GM19239 (cell line): ENCODE measurements at regions not wholly inside any gene's neighbourhood (a gene's known extent, or its start where the extent isn't known, plus 50 kb on each side); places are given as distances from the start of the nearest gene placed in this dataset.

ENCODE experiments used
- DNase-seq: peaks from one replicate; pipeline ENCODE4 v3.0.0; 2011; ENCODE audit warnings: low spot score; ENCODE audit not compliant: insufficient read length
- FAIRE-seq: peaks from 2 replicates; lab custom pipeline; 2011; peaks lifted over from hg19 to GRCh38; lab: Jason Lieb, UNC

DNA sequence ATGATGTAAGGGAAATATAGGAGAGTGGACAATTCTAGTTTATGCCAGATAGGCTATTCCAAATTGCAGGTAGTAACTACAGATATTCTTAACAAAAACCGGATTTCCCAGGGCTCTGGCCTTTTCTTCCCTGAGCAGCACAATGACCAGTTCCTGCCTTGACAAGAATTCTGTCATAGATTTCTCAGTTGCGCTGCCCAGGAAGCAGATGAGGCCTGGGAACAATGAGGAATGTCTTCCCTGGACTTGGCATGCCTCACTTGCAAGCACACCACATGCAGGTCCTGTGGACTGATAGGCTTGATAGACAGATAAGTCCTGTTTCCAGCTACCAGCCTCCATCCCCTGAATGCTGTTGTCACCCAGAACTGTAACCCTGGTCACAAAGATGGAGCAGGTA is 174.5 kb upstream of the PRSS58 start:
- no peak for FAIRE-seq
- DNase-seq, result no peak

DNA sequence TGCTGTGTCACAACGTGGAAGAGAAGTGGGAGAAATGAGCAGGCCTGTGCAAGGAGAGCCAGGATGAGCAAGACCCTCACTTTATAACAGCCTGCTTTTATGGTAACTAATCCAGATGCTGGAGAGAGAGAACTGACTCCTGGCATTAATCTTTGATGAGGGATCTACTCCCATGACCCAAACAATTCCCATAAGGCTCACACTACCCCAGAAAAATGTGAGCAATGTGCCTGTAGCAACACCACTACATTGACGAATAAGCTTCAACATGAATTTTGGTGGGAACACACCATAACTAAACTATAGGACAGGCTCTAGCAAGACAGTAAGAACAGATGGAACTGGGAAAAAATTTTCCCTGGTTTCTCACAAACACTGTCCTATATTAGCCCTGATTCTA is 173.6 kb upstream of the PRSS58 start:
- DNase-seq (no peak), FAIRE-seq (no peak)

DNA sequence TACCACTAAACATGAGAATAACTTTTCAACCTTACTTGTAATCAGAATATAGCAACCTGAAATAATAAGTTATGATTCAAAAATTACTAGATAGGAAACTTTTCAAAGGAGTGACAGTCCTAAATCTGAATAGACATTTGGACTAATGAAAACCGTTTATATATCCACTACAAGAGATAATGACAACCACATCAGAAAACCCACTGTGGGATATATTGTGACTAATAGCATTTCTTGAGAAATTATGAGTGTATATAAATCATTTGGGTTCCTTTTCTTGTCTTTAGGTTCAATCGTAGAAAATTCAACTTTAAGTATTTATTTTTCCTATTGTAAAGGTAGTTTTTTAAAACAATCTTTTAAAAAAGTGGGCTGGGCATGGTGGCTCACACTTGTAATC is 170.2 kb upstream of the PRSS58 start:
- no peak for DNase-seq
- FAIRE-seq, result no peak

DNA sequence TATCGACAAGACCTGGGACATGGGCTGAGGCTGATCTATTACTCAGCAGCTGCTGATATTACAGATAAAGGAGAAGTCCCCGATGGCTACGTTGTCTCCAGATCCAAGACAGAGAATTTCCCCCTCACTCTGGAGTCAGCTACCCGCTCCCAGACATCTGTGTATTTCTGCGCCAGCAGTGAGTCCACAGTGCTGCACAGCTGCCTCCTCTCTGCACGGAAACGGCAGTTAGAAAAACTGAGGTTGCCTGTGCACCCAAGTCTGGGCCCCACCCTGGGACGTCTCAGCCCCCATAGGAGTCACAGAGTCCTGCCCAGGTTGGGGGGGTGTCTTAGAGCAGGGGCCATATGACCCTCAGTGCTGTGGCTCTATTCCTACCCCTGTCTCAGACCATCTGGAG is 167.4 kb upstream of the PRSS58 start:
- DNase-seq (no peak), FAIRE-seq (no peak)

DNA sequence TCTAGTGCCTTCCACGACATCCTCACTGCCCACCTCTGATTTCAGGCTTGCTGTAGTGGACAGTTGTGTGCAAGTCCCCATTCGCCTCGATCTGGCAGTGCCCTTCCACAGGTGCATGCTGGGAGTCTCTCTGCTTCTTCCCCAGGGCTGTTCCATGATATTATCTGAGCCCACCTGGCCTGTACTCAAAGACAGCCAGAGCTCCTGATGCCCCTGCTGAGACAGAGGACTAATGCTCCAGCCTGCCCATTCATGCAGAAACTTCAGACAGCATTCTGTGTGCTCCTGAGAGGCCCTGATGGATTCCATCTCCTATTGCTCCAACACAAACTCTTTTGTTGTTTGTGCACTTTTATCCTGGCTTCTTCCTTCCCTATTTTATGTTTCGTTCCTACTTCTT is 164.8 kb upstream of the PRSS58 start:
- no peak for FAIRE-seq
- no peak for DNase-seq

DNA sequence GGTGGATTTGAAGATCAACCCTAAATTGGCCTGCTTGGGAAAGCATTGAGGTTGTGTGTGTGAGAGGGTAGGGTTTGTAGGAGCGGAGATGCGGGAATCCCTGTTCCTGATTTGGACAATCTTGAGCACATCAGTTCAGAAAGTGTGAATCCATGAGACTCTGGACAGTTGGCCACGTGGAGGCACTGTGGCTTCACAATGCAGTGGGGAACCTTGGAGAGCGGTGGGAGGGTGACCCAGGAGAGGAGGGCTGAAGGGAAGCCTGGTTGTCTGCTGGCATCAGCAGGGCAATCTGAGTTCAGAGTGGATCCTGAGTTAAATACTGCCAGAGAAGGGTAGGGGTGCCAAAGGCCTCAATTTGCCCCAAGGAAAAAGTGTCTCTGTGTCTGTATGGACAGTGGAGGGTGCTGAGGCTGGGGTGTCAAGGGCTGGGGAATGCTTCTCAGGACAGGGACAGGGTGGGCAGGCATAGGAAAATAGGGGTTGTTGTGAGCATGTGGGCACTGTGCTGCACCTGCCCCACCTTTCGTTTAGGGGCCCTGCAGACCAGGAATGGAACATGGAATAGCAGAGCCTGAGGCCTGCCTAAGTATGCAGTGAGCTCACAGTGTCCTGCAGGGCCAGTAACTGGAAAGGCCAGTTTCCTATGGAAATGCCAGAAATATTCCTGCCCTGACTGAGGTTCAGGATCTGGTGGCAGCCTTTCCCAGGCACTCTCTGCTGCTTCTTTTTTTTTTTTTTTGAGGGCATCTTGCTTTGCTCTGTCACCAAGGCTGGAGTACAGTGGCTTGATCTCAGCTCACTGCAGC is 162.9 kb upstream of the PRSS58 start:
- FAIRE-seq, result no peak
- DNase-seq, result no peak

DNA sequence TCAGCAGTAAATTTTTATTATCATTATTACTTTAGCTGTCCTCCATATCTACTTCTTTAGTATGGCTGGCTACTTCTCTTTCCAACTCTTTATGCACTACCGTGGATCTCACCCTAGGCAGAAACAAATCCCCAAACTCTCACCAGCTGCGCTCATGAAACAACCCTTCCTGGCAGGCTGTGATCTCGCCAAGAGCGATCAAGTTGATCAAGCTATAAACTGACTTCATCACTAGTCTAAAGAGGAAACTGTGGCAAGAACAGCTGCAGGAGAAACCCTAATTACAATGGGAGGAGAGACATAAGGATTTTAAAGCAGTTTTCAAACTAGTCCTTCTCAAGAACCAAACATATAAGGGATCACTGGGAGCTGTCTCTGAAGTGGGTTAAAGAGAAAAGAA is 160.5 kb upstream of the PRSS58 start:
- DNase-seq, result no peak
- no peak for FAIRE-seq

DNA sequence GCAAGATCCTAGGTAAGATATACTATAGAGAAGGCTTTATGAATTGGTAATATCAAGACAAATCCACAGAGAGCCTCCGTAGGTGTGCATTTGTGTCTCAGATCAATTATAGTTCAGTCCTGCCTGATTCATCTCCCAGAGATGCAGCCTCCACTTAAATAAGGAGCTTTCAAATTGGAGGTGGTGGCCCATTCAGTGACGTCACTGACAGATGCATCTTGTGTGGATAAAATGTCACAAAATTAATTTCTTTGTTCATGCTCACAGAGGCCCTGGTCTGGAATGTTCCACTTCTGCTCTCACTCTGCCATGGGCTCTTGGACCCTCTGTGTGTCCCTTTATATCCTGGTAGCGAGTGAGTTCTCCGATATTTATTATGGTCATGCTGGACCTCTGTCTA is 157.1 kb upstream of the PRSS58 start:
- no peak for DNase-seq
- no peak for FAIRE-seq

DNA sequence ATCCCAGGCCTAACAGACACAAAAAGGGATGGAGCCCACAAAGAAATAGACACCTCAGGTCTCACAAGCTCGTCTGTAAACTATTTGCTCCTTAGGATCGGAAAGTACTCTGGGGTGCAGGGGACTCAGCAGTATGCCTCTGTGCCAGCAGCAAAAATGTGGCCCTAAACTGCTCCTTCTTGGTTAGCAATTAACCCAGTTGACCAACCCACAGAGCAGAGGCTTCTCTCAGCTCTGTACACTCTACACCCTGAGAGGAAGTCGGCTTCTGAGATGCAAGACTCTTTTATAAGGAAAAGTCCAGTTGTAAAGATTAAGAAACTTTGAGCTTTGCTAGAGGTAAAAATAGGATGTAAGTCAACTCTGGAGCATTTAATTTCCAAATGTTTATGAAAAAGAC is 156.3 kb upstream of the PRSS58 start:
- FAIRE-seq (peak; percentile 55), DNase-seq (peak; percentile 21)

DNA sequence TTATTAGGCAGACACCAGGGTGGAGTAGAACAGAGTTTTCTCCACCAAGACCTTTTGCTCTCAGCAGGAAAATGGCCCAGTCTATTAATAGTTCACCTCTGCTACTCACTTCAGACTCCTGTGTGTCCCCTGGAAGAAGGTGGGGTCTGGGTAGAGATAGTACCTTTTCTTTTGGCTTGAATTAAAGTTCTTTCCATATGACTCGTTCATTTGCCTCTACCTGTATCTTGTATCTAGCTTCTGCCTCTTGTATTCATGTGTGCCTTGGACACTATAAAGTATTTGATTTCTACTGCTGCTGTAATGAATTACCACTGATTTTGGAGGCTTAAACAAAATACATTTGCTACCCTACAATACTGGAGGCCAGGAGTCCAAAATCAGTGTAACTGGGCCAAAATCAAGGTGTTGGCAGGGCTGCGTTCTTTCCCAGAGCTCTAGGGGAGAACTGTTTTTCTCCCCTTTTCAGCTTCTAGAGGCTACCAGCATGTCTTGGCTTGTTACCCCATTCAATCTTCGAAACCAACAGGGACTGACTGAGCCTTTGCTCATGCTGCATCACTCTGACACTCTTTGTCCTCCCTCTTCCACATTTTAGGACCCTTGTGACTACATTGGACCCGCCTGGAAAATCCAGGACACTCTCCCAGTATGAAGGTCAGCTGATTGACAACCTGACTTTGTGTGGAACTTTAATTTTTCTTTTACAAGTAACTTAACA is 155.6 kb upstream of the PRSS58 start:
- DNase-seq (no peak), FAIRE-seq (no peak)

DNA sequence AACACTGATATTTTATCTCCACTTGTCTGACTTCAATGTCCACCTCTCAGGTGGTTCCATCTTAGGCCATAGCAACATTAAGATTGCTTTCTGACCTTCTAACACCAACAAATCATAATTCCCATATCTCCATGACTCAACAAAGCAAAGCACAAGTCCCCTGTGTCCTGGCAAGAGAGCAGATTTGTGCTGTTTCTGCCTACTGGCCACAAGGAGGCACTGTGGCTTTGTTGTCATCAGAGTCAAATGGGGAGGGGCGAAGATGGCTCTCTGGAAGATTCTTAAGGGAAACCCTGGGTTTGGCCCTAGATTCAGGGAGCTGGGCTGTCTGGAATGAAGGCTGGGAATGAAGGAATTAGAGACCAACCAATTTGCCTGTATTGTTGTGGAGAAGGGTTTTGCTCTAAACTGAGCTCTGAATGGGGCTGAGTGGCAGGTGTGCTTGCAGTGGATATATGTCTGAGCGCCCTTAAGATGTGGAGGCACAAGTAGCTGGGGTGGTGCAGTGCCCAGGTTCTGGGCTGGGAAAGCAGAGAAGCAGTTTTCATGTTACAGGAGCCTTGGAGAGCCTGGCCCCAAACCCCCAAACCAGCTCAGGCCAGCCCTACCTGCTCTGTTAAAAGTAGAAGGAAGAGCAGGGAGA is 154.8 kb upstream of the PRSS58 start:
- DNase-seq, result peak; percentile 36
- peak; percentile 96 for FAIRE-seq

DNA sequence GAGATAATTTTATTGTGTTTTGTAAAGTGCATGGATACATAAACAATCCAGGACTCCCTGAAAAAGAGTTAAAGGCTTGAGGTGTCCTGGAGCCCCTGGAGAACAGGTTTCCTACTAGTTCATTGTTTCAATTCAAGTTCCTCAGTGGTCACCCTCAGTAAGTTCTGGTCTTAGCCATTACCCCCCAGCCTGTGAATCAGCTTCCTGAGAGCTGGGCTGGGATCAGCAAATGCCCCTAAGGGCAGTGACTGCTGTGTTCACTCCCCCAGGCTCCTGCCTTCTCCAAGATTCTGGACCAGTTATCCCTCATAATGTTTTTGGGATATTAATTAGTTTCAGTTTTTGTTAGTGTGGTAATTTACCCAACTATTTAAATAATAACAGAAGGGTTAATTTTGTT is 151.6 kb upstream of the PRSS58 start:
- FAIRE-seq, result no peak
- DNase-seq, result no peak

DNA sequence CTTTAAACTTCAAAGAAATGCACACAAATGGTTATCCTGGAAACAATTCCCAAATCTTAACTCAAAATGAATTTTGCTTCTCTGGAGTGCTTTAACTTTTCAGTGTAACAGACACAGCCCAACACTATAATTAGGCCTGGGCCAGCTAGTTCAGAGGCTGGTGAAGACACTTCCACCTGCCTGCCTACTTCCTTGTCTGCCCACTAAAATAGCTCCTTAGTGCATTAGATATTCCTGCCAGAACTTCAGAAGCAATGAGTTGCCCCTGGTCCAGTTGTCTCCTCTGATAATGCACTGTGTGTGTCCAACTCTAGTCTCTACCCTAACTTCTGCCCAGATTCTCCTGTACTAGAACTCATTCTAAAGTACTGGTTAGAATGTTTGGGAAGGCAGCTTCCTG is 150.9 kb upstream of the PRSS58 start:
- FAIRE-seq (no peak), DNase-seq (no peak)

DNA sequence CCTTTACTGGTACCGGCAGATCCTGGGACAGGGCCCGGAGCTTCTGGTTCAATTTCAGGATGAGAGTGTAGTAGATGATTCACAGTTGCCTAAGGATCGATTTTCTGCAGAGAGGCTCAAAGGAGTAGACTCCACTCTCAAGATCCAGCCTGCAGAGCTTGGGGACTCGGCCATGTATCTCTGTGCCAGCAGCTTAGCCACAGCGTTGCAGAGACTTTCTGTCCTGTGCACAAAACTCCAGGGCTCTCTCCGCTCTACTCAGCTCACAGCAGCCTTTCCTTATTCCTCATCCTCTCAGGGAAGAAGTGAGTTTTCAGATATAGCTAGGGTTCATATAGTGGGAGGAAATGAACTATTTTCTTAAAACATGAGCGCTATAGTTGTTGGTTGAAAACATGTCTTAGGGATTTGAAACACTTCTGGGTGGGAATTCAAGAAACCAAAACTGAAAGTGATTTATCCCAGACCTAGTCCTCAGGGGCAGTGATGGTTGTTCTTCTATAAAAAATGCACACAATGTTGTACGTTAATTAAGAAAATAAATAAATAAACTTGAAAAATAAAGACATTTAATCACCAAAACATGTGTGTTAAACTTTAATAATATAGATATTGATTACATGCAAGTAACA is 150.2 kb upstream of the PRSS58 start:
- DNase-seq (no peak), FAIRE-seq (no peak)

DNA sequence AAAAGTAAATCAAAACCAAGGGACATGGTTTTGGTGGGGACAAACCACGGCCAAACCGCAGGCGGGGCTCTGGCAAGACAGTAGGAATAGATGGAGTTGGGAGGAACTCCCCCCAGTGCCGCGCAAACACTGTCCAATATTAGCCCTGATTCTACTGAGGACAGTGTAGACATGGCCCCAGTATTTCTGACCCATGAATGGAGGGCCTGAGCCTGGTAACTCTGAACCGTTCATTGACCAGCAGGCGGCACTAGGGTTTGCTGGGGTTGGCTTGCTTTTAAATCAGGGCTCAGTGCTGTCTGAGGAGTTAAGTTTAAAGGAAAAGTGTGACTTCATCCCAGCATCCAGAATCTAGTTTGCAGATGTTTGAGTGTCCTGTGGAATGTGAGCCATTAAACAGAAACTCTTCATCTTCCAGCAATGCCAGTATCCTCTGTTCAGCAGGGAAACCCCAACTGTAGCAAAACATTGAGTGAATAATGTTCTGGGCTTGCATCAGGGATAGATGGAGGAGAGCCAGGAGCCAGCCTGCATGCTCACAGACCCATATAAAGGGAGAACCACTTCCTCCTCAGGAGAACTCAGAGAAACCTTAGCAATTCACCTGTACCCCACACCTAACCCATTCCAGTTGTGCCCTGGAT is 147.4 kb upstream of the PRSS58 start:
- FAIRE-seq (no peak), DNase-seq (no peak)

DNA sequence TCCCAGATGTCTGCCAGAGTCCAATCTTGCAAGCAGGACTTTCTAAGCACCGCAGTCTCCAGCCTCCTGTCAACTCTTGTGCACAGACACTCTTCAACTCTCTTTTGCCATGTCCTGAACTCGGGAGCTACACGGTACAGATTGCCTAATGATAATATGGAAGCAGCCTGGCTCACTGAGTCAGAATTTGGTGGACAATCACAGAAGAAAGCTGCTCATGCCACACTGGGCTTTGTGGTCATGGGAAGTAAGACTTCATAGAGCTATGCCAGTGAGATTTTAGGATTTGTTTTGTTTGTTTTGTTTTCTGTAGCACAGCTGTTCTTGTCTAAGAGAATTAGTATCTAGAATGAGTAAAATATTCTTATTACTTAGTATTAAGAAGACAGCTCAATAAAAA is 144.1 kb upstream of the PRSS58 start:
- DNase-seq, result no peak
- FAIRE-seq, result no peak

DNA sequence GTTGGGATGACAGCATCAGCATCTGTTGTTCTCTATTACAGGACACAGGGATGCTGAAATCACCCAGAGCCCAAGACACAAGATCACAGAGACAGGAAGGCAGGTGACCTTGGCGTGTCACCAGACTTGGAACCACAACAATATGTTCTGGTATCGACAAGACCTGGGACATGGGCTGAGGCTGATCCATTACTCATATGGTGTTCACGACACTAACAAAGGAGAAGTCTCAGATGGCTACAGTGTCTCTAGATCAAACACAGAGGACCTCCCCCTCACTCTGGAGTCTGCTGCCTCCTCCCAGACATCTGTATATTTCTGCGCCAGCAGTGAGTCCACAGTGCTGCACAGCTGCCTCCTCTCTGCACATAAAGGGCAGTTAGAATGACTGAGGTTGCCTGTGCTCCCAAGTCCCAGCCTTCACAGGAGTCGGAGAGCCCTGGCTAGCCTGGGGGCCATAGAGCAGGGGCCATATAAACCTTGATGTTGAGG is 142.2 kb upstream of the PRSS58 start:
- FAIRE-seq (no peak), DNase-seq (no peak)

DNA sequence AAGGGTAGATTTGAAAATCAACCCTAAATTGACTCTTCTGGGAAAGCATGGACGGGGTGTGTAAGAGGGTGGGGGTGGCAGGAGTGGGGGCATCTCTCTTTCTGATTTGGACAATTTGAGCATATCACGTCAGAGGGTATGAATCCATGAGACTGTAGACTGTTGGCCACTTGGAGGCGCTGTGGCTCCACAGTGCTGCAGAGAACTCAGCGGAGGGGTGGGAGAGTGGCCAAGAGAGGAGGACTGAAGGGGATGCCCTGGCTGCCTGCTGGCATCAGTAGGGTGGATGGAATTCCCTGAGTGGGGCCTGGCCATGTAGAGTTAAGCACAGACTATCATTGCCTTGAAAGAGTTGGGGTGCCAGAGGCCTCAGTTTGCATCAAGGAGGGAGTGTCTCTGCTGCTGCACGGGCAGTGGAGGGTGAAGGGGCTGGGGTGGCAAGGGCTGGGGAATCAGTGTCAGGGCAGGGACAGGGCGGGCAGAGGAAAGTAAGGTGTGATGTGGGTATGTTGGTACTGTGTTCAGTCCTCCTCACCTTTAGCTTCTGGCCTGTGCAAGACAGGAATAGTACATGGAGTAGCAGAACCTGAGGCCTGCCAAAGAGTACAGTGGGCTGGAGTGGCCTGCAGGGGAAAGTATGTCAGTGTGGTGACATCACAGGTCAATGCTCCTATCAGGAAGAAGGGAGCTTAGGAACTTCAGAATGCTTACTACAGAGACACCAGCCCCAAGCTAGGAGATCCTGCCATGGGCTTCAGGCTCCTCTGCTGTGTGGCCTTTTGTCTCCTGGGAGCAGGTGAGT is 133.5 kb upstream of the PRSS58 start:
- FAIRE-seq (no peak), DNase-seq (no peak)

DNA sequence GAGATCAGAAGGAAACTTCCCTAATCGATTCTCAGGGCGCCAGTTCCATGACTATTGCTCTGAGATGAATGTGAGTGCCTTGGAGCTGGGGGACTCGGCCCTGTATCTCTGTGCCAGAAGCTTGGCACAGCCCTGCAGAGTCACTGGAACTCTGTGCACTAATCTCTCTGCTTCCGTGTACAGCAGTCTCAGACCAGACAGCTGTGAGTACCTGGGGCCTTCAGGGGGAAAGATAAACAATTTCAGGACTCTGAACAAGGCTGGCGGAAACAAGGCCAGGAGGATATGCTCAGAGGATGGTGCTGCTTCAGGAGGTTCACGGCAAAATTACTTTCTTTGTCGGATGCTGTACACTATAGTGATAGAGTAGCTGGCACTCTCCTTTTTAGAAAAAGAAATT is 131.7 kb upstream of the PRSS58 start:
- no peak for FAIRE-seq

More for the DNA sequence above, 131.7 kb upstream of the PRSS58 start:
- DNase-seq, result no peak
